Neural cell (in vitro differentiated cells): ENCODE measurements at regions not wholly inside any gene's neighbourhood (a gene's known extent, or its start where the extent isn't known, plus 50 kb on each side); places are given as distances from the start of the nearest gene placed in this dataset.

Experiments
- POLR2AphosphoS5 ChIP-seq: IDR thresholded peaks from 2 replicates; pipeline ENCODE4 v1.6.1; 2012
- TF ChIP-seq, protein P1 (sequence below): fragments of 450-650 bp; IDR thresholded peaks from 2 replicates; pipeline ENCODE4 v1.5.1; 2014; ENCODE audit warnings: antibody characterized with exemption, mild to moderate bottlenecking, moderate library complexity; ENCODE audit not compliant: poor library complexity, severe bottlenecking

DNA sequence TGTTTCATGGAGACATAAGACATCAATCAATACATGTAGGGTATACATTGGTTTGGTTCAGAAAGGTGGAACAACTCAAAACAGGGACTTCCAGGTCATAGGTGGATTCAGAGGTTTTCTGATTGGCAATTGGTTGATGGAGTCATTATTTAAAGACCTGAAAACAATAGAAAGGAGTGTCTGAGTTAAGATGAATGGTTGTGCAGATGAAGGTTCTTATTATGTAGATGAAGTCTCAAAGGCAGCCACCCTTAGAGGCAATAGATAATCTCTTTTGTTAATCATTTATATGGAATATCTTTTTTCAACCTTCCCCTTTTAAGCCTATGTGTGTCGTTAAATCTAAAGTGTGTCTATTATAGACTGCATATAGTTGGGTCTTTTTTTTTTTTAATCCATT, 67.8 kb upstream of the LYPLAL1 start:
- TF ChIP-seq, protein P1, sequence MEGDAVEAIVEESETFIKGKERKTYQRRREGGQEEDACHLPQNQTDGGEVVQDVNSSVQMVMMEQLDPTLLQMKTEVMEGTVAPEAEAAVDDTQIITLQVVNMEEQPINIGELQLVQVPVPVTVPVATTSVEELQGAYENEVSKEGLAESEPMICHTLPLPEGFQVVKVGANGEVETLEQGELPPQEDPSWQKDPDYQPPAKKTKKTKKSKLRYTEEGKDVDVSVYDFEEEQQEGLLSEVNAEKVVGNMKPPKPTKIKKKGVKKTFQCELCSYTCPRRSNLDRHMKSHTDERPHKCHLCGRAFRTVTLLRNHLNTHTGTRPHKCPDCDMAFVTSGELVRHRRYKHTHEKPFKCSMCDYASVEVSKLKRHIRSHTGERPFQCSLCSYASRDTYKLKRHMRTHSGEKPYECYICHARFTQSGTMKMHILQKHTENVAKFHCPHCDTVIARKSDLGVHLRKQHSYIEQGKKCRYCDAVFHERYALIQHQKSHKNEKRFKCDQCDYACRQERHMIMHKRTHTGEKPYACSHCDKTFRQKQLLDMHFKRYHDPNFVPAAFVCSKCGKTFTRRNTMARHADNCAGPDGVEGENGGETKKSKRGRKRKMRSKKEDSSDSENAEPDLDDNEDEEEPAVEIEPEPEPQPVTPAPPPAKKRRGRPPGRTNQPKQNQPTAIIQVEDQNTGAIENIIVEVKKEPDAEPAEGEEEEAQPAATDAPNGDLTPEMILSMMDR = no peak
- no peak for TF ChIP-seq POLR2AphosphoS5
